Upper lobe of left lung (tissue), 4 donors: ENCODE measurements at regions not wholly inside any gene's neighbourhood (a gene's known extent, or its start where the extent isn't known, plus 50 kb on each side); places are given as distances from the start of the nearest gene placed in this dataset.

ENCODE experiments used
- EP300 ChIP-seq, 4 donors: sonication (generic); formaldehyde crosslinking; IDR thresholded peaks; one replicate each; pipeline ENCODE4 v1.5.1; 2017; ENCODE audit warnings: antibody characterized with exemption in 4 of 4, control low read depth in 2 of 4
- POLR2A ChIP-seq, 4 donors: fragments of 450-650 bp; IDR thresholded peaks; one replicate each; pipeline ENCODE4 v1.5.1; 2016 to 2017; ENCODE audit warnings: antibody characterized with exemption in 4 of 4, mild to moderate bottlenecking in 2 of 4
- POLR2AphosphoS5 ChIP-seq, 2 donors: sonication (generic); formaldehyde crosslinking; IDR thresholded peaks; one replicate each; pipeline ENCODE4 v1.5.1; 2017; ENCODE audit warnings: antibody characterized with exemption in 2 of 2
- TF ChIP-seq, protein P1 (sequence below), 6 experiments: fragments of 450-650 bp in 4 of 6; fragments of 200-600 bp in 2 of 6; sonication (generic) in 2 of 6; IDR thresholded peaks; one replicate each; pipeline ENCODE4 v1.5.1; 2016 to 2019; ENCODE audit warnings: antibody characterized with exemption in 6 of 6

DNA sequence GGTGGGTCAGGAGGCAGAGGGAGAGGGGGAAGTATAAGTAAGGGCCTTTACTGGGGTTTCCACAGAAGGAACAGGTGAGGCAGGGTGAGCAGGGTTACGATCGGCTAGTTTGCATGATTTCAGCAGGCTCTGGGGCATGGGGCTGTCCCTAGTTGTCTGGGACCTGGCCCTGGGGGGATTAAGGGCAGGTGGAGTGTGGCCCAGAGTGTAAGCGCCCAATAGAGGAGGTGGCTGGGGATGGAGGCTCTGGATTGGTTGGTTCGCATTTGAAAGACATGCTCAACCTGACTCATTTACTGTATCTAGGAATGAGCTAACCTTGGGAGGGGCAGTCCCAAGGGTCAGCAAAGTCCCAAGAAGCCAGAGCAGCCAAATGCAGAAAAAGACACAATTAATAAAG is 230.3 kb downstream of the MAP2K4 start:
- TF ChIP-seq, protein P1, sequence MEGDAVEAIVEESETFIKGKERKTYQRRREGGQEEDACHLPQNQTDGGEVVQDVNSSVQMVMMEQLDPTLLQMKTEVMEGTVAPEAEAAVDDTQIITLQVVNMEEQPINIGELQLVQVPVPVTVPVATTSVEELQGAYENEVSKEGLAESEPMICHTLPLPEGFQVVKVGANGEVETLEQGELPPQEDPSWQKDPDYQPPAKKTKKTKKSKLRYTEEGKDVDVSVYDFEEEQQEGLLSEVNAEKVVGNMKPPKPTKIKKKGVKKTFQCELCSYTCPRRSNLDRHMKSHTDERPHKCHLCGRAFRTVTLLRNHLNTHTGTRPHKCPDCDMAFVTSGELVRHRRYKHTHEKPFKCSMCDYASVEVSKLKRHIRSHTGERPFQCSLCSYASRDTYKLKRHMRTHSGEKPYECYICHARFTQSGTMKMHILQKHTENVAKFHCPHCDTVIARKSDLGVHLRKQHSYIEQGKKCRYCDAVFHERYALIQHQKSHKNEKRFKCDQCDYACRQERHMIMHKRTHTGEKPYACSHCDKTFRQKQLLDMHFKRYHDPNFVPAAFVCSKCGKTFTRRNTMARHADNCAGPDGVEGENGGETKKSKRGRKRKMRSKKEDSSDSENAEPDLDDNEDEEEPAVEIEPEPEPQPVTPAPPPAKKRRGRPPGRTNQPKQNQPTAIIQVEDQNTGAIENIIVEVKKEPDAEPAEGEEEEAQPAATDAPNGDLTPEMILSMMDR (IDR thresholded peaks at IDR 0.05), result no peak
- no peak for TF ChIP-seq POLR2AphosphoS5 (IDR thresholded peaks at IDR 0.05)
- no peak for TF ChIP-seq EP300 (IDR thresholded peaks at IDR 0.05)
- TF ChIP-seq POLR2A (IDR thresholded peaks at IDR 0.05), result no peak
